MV-4-11 (cell line): ENCODE measurements at regions not wholly inside any gene's neighbourhood (a gene's known extent, or its start where the extent isn't known, plus 50 kb on each side); places are given as distances from the start of the nearest gene placed in this dataset.
"Not testable (repeated sequence)": the region's sequence is repeated elsewhere in the genome, so short reads cannot be mapped to it uniquely, and the experiment has no call there.

ENCODE experiments used
- DNase-seq: peaks from one replicate; lab custom pipeline; 2025; lab: John Stamatoyannopoulos, UW

- DNase-seq, result no peak
Measured at GRCh38 chr10:58066979-58067378, 200.7 kb downstream of the IPMK start.

- DNase-seq, result no peak
Measured at GRCh38 chr10:58066126-58066525, 201.6 kb downstream of the IPMK start.

DNA sequence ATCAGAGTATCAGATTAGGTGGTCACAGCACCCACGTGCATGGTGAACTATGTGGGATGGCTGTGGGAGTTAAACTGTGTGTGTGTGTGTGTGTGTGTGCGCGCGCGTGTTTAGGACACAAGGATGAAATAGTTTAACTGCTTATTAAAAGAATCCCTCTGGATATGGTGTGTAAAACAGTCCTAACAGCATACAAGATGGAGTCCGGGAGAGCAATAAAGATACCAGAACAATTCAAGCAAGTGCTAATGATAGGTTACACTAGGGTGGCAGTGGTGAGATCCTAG is 202.2 kb downstream of the IPMK start:
- DNase-seq, result no peak

DNA sequence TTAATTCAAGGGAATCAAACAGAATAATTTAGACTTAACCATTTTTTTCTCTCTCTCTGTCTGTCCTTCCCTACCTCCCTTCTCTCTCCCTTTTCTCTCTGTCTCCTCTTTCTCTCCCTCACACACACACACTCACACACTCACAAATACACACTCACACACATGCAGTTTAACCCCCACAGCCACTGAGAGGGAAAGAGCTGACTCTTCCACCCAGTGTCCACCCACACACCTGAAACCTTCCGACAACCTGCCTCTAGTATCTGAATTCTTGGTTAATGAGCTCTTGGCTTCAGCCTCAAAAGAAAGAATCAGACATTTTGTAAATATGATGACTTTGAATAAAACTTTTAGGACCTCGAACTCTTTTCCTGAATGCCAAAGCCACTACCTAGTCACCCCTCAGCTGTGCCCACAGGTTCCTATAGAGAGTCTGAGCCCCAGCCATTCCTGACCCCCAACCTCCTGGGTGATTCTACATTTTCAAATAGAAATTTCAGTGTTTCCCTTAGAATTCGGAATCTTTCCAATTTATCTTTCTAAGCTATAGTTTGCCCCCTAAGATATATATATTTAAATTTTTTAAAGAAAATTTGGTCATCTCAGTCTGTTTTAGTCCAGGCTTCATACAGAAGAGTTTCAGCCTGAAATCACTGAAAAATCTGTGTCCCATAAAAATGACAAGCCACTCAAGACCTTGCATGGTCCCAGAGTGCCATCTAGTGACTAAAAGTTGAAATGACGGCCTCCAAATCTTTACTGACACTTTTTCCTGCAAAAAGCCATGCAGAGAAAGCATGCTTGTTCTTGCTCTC is 202.8 kb downstream of the IPMK start:
- DNase-seq, result peak; percentile 3

- peak; percentile 60 for DNase-seq
Measured at GRCh38 chr10:58063861-58064480, 203.7 kb downstream of the IPMK start.

- DNase-seq, result not testable (repeated sequence)
Measured at GRCh38 chr10:58058683-58059082, 209.0 kb downstream of the IPMK start.

- no peak for DNase-seq
Measured at GRCh38 chr10:58054881-58055280, 212.8 kb downstream of the IPMK start.

- DNase-seq, result no peak
Measured at GRCh38 chr10:58052772-58053171, 214.9 kb downstream of the IPMK start.

DNA sequence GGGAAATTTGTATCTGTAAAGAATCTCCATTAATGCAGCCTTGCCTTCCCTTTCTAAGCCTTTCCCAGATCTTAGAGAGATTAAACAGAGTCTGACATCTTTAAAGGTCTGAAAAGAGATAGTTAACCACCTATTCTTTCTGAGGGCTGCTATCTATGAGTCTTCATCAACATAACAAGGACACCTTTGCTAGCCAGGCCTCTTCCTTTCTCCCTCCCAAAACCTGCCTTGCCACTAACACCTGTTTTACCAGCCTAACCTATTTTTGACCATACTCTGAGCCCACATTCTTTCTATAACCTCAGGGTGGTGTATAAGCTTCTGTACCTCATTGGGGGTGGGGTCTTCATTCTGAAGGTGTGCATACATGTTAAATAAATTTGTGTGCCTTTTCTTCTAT is 217.1 kb downstream of the IPMK start:
- no peak for DNase-seq

DNA sequence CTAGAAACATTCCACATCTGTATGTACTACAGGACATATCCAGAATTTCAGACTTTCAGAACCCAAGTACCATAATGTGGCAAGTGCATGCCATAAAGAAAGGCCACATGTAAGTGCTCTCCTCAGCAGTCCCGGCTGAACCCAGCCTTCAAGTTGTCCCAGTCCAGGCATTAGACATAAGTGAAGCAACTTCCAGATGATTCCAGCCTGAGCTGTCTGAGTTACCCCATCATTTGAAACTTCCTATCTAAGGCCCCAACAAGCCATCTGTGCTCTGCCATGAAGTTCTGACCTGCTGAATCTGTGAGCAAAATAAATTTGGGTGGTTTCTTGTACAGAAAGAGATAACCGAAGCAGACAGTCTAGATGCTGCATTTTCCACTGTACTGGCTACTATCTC is 218.8 kb downstream of the IPMK start:
- no peak for DNase-seq

- no peak for DNase-seq
Measured at GRCh38 chr10:58044072-58044471, 223.6 kb downstream of the IPMK start.

DNA sequence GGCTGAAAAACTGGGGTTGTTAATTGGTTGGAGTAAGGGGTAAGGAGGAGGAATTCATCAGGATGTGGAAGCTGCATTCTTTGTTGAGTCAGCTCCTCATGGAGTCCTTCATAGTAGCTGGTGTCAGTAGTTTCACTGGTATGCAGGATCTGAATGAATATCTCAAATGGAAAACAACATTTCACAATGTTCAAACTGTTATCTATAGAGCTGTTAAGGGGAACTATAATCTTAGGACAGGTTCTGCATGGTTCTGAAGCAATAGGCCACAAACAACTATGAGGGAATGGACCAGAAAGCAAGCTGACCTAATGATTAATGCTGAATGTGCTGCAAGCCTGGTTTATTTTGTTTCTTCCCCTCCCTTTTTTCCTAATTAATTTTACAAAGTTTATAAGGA is 225.8 kb downstream of the IPMK start:
- DNase-seq, result no peak

GRCh38 chr10:58030208-58030607 is 237.5 kb downstream of the IPMK start:
- no peak for DNase-seq

DNA sequence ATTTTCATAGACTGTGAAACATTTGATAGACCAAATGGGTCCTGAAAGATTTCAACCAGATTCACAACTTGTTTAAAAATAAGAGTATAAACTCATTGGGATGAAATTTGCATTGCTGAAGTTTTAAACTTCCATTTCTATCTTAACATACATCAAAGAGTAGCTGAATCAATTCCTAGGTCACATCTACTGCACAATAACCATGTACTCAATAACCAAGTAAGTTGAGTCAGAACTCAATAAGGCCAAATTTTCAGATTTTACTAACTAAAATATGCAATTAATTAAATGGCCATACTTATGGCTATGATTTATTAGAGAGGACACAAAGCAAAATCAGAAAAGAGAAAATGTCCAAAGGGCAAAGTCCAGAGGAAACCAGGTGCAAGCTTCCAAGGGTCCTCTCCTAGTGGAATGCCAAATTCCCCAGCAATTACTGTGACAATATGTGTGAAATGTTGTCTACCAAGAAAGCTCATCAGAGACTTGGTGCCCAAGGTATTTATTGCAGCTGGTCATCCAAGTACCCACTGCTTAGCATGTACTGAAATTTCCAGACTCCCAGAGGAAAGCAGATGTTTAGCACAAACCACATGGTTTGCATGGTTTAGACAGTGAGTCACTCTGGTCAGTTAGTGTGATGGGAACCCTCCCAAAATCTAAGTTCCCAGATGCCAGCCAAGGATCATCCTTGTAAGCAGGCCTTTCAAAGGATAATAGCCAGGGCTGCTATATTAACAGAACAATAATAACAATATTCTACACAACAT is 238.9 kb downstream of the IPMK start:
- DNase-seq, result no peak

DNA sequence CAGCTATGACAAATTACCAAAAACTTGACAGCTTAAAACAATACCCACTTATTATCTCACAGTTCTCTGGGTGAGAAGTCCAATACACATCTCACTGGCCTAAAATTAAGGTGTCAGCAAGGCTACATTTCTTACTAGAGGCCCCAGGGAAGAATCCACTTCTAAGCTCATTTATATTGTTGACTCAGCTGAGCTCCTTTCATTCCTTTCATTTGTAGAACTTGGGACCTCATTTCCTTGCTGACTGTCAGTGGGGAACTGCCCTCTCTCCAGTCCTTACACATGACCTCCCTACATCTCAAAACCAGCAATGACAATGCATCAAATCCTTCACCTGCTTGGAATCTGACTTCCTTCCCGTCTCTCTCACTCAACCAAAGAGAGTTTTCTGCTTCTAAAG is 240.3 kb downstream of the IPMK start:
- no peak for DNase-seq

GRCh38 chr10:58026036-58026435 is 241.7 kb downstream of the IPMK start:
- DNase-seq, result no peak

- DNase-seq, result peak; percentile 5
Measured at GRCh38 chr10:58023341-58024073, 244.2 kb downstream of the IPMK start.

- DNase-seq, result no peak
Measured at GRCh38 chr10:58019863-58020537, 247.7 kb downstream of the IPMK start.

GRCh38 chr10:58017719-58018367 is 249.9 kb downstream of the IPMK start:
- no peak for DNase-seq

- DNase-seq, result no peak
Measured at GRCh38 chr10:58016614-58017013, 251.1 kb downstream of the IPMK start.

- DNase-seq, result no peak
Measured at GRCh38 chr10:58014436-58014835, 253.3 kb downstream of the IPMK start.
